A673 (cell line): ENCODE measurements at regions not wholly inside any gene's neighbourhood (a gene's known extent, or its start where the extent isn't known, plus 50 kb on each side); places are given as distances from the start of the nearest gene placed in this dataset.

ENCODE experiments used
- BruUV-seq: library from RNA; stranded (reverse); fragments of 400-500 nt; replicated peaks from 2 replicates; lab custom pipeline; 2021; lab: Mats Ljungman, UMichigan
- CTCF ChIA-PET: fragments of 300-600 bp; sonication (Branson Sonifier 250); formaldehyde crosslinking; loops from one replicate; lab custom pipeline; 2022; ENCODE audit warnings: antibody characterized with exemption; lab: Charles Lee
- POLR2A ChIA-PET: fragments of 300-600 bp; sonication (Branson Sonifier 250); formaldehyde crosslinking; loops from one replicate; lab custom pipeline; 2022; ENCODE audit warnings: antibody characterized with exemption; ENCODE audit not compliant: low non-redundant PET; lab: Charles Lee
- DNase-seq: peaks from one replicate; pipeline ENCODE4 v3.0.0-alpha.2; 2015; ENCODE audit warnings: low spot score
- H3K27ac ChIP-seq: fragments of 200-600 bp; sonication (generic); 2 replicates; pipeline ENCODE4 v1.5.1; 2016; ENCODE audit warnings: mixed run types, low read depth, mild to moderate bottlenecking, mixed read lengths, antibody characterized with exemption, low read length; ENCODE audit not compliant: poor library complexity, severe bottlenecking
- H3K27me3 ChIP-seq: fragments of 200-600 bp; sonication (generic); replicated peaks from 2 replicates; pipeline ENCODE4 v1.6.1; 2017; ENCODE audit warnings: mixed run types, low read depth, mild to moderate bottlenecking, mixed read lengths, antibody characterized with exemption, low read length; ENCODE audit not compliant: insufficient read depth, poor library complexity
- H3K36me3 ChIP-seq: fragments of 200-600 bp; sonication (generic); 2 replicates; pipeline ENCODE4 v1.6.1; 2016; ENCODE audit warnings: mixed run types, mild to moderate bottlenecking, mixed read lengths, antibody characterized with exemption, low read length; ENCODE audit not compliant: insufficient read depth, poor library complexity, severe bottlenecking
- H3K4me1 ChIP-seq: fragments of 200-600 bp; sonication (generic); 2 replicates; pipeline ENCODE4 v1.6.1; 2017; ENCODE audit warnings: mixed run types, mild to moderate bottlenecking, mixed read lengths, antibody characterized with exemption, low read length; ENCODE audit not compliant: insufficient read depth, poor library complexity, severe bottlenecking
- H3K4me3 ChIP-seq: fragments of 200-600 bp; sonication (generic); 2 replicates; pipeline ENCODE4 v1.5.1; 2016; ENCODE audit warnings: low read depth, mixed run types, mild to moderate bottlenecking, mixed read lengths, low read length; ENCODE audit not compliant: poor library complexity, severe bottlenecking
- H3K9me3 ChIP-seq: fragments of 200-600 bp; sonication (generic); 2 replicates; pipeline ENCODE4 v1.6.1; 2016; ENCODE audit warnings: mixed run types, low read depth, mild to moderate bottlenecking, mixed read lengths, antibody characterized with exemption, low read length; ENCODE audit not compliant: poor library complexity, severe bottlenecking
- EZH2 ChIP-seq: fragments of 200-600 bp; sonication (generic); IDR thresholded peaks from 2 replicates; pipeline ENCODE4 v1.6.1; 2017; ENCODE audit warnings: borderline replicate concordance, low read depth, mild to moderate bottlenecking, mixed read lengths, antibody characterized with exemption, low read length; ENCODE audit not compliant: poor library complexity, severe bottlenecking
- intact Hi-C: fragments of 100-400 bp; cut with micrococcal nuclease; formaldehyde crosslinking; loops from one replicate; pipeline ENCODE4 v1.10.0; 2022; ENCODE audit not compliant: unreplicated experiment
- TF ChIP-seq, protein P1 (sequence below): fragments of 300-800, 200-600 bp; sonication (generic); conservative IDR thresholded peaks from 2 replicates; pipeline ENCODE4 v1.5.1; 2017; ENCODE audit warnings: low read depth, mild to moderate bottlenecking, antibody characterized with exemption, low read length, moderate library complexity, mixed read lengths

DNA sequence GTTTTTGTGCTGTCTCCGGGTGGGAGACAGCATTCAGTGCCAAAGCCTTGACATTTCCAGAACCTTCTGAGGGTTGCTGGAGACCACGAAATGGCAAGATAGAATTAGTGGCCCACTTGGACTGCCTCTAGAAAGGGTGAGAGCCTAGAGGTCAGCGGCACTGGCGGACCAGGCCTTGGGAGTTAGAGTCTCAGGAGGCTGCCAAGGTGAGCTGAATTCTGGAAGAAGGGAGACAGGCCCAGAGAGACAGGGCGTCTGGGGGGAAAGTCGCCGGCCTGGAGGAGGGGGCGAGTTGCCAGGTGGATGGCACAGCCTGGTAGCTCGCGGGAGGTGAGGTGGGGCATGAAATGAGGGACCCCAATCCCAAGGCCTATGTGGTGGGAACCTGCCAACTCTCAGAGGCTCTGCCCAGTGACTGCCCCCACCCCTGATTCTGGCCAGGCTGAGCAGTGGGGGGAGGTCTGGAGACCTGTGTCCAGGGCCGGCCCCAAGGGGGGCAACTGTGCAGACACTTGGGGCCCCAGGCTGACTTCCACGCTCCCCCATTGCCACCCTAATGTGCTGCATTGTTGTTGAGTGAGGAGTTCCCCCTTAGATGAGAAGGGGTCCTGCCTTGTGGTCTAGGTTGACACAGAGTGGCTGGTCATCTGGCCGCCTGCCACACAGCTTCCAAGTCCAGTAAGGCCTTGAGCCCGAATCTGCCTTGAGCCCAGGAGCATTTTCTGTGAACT is 211.1 kb upstream of the CIBAR2 start:
- Histone ChIP-seq H3K27ac (no peak overlapping the region), H3K36me3 (no peaks in the 10 kb centered on the region), H3K9me3 (no peaks in the 10 kb centered on the region), H3K4me1 (peaks cover 26% of the 10 kb centered on the region), H3K27me3 (no peaks in the 10 kb centered on the region), H3K4me3 (no peak overlapping the region)
- CTCF ChIA-PET, result no interaction called here
- DNase-seq, result no peak
- POLR2A ChIA-PET, result no interaction called here
- intact Hi-C loops, result no loop called here
- no peak for TF ChIP-seq EZH2
- TF ChIP-seq, protein P1, sequence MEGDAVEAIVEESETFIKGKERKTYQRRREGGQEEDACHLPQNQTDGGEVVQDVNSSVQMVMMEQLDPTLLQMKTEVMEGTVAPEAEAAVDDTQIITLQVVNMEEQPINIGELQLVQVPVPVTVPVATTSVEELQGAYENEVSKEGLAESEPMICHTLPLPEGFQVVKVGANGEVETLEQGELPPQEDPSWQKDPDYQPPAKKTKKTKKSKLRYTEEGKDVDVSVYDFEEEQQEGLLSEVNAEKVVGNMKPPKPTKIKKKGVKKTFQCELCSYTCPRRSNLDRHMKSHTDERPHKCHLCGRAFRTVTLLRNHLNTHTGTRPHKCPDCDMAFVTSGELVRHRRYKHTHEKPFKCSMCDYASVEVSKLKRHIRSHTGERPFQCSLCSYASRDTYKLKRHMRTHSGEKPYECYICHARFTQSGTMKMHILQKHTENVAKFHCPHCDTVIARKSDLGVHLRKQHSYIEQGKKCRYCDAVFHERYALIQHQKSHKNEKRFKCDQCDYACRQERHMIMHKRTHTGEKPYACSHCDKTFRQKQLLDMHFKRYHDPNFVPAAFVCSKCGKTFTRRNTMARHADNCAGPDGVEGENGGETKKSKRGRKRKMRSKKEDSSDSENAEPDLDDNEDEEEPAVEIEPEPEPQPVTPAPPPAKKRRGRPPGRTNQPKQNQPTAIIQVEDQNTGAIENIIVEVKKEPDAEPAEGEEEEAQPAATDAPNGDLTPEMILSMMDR, result no peak
- no TSS peak for BruUV-seq

DNA sequence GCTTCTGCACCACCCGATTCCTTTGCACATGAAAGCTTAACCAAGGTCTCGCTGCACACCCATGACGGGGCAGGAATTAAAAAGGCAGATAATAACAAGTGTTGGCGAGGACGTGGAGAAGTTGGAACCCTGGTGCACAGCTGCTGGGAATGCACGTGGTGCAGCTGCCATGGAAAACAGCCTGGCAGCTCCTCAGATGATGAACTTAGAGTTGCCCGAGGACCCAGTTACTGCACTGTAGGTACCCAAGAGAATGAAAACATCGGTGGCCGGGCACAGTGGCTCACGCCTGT is 211.6 kb upstream of the CIBAR2 start:
- Histone ChIP-seq H3K36me3 (no peaks in the 10 kb centered on the region), H3K27me3 (no peaks in the 10 kb centered on the region), H3K4me3 (no peak overlapping the region), H3K4me1 (peaks cover 32% of the 10 kb centered on the region), H3K9me3 (no peaks in the 10 kb centered on the region), H3K27ac (no peak overlapping the region)
- intact Hi-C loops, result no loop called here
- POLR2A ChIA-PET, result no interaction called here
- no peak for TF ChIP-seq EZH2
- CTCF ChIA-PET, result no interaction called here
- BruUV-seq, result no TSS peak
- no peak for DNase-seq

DNA sequence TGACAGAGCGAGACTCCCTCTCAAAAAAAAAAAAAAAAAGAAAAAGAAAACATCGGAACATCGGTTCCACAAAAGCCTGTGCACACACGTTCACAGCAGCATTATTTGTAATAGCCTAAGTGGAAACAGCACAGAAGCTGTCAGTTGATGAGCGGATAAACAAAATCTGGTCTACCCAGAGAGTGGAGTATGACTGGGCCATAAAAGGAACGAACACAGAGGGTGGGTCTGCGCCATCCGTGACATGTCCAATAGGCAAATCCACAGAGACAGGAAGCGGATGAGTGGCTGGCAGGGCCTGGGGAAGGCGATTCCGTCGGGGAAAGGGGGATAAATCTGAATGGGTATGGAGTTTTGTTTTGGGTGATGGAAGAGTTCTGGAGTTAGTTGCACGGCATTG is 212.2 kb upstream of the CIBAR2 start:
- POLR2A ChIA-PET, result no interaction called here

More for the DNA sequence above, 212.2 kb upstream of the CIBAR2 start:
- intact Hi-C loops, result no loop called here
- Histone ChIP-seq H3K36me3 (no peaks in the 10 kb centered on the region), H3K4me3 (no peak overlapping the region), H3K27me3 (no peaks in the 10 kb centered on the region), H3K4me1 (peaks cover 37% of the 10 kb centered on the region), H3K9me3 (no peaks in the 10 kb centered on the region), H3K27ac (no peak overlapping the region)
- TF ChIP-seq EZH2, result no peak
- TF ChIP-seq, protein P1, result no peak
- DNase-seq, result no peak
- BruUV-seq, result no TSS peak
- CTCF ChIA-PET, result no interaction called here
